SU-DHL-6 (cell line): ENCODE measurements at regions not wholly inside any gene's neighbourhood (a gene's known extent, or its start where the extent isn't known, plus 50 kb on each side); places are given as distances from the start of the nearest gene placed in this dataset.
A peak's percentile ranks its signal among the peaks of the same experiment; 100 is the strongest.
"Not testable (repeated sequence)": the region's sequence is repeated elsewhere in the genome, so short reads cannot be mapped to it uniquely, and the experiment has no call there.

ENCODE experiments used
- H2AFZ ChIP-seq: fragments of 200-600 bp; sonication (generic); 2 replicates; pipeline ENCODE4 v1.6.1; 2014; ENCODE audit warnings: low read depth, mild to moderate bottlenecking, moderate library complexity, mixed read lengths, antibody characterized with exemption, low read length; ENCODE audit not compliant: severe bottlenecking
- H3F3A ChIP-seq: fragments of 200-600 bp; shearing (Covaris generic); 2 replicates; pipeline ENCODE4 v1.6.0; 2016; ENCODE audit warnings: antibody characterized with exemption, mild to moderate bottlenecking; ENCODE audit not compliant: insufficient read depth
- H3K27ac ChIP-seq: fragments of 200-600 bp; sonication (generic); 2 replicates; pipeline ENCODE4 v1.5.1; 2016; ENCODE audit warnings: low read depth, mild to moderate bottlenecking, low read length, moderate library complexity, mixed read lengths
- H3K27me3 ChIP-seq: fragments of 200-600 bp; sonication (generic), shearing (Covaris generic); 2 replicates; pipeline ENCODE4 v1.6.0; 2014; ENCODE audit warnings: mild to moderate bottlenecking, low read length
- H3K36me3 ChIP-seq: fragments of 200-600 bp; sonication (generic); 2 replicates; pipeline ENCODE4 v1.6.1; 2014; ENCODE audit warnings: mild to moderate bottlenecking, low read length, mixed read lengths
- H3K4me2 ChIP-seq: fragments of 300-600, 200-600 bp; shearing (Covaris generic), sonication (generic); 2 replicates; pipeline ENCODE4 v1.6.0; 2014; ENCODE audit warnings: low read length, low read depth, mild to moderate bottlenecking; ENCODE audit not compliant: poor library complexity, severe bottlenecking
- H3K4me3 ChIP-seq: fragments of 200-600 bp; sonication (generic); 2 replicates; pipeline ENCODE4 v1.5.1; 2014; ENCODE audit warnings: antibody characterized with exemption, low read length, mild to moderate bottlenecking, mixed read lengths; ENCODE audit not compliant: insufficient read depth, poor library complexity, severe bottlenecking
- H3K79me2 ChIP-seq: fragments of 200-600 bp; sonication (generic); 2 replicates; pipeline ENCODE4 v1.6.1; 2014; ENCODE audit warnings: mild to moderate bottlenecking, low read length, moderate library complexity; ENCODE audit not compliant: insufficient read depth
- H3K9ac ChIP-seq: fragments of 200-600 bp; sonication (generic); 2 replicates; pipeline ENCODE4 v1.7.0; 2014; ENCODE audit warnings: mild to moderate bottlenecking, low read length
- H3K9me2 ChIP-seq: fragments of 200-600 bp; sonication (generic); replicated peaks from 2 replicates; pipeline ENCODE4 v1.6.1; 2014; ENCODE audit warnings: low read length; ENCODE audit not compliant: insufficient read depth
- H3K9me3 ChIP-seq: fragments of 200-600 bp; sonication (generic); 2 replicates; pipeline ENCODE4 v1.6.1; 2014; ENCODE audit warnings: low read length, mixed read lengths; ENCODE audit not compliant: insufficient read depth
- H4K20me1 ChIP-seq: fragments of 200-600 bp; sonication (generic); 2 replicates; pipeline ENCODE4 v1.6.1; 2014; ENCODE audit warnings: low read depth, mild to moderate bottlenecking, antibody characterized with exemption, low read length, moderate library complexity, mixed read lengths
- EZH2phosphoT487 ChIP-seq: fragments of 200-600 bp; sonication (generic), shearing (Covaris generic); conservative IDR thresholded peaks from 2 replicates; pipeline ENCODE4 v1.6.1; 2018; ENCODE audit warnings: mild to moderate bottlenecking, antibody characterized with exemption, low read length, moderate library complexity, mixed read lengths
- TF ChIP-seq, protein P1 (sequence below): fragments of 200-600 bp; sonication (generic); IDR thresholded peaks from one replicate; pipeline ENCODE4 v1.5.1; 2017; ENCODE audit warnings: antibody characterized with exemption, mild to moderate bottlenecking, low read length, moderate library complexity; ENCODE audit not compliant: insufficient read depth, poor library complexity, severe bottlenecking

DNA sequence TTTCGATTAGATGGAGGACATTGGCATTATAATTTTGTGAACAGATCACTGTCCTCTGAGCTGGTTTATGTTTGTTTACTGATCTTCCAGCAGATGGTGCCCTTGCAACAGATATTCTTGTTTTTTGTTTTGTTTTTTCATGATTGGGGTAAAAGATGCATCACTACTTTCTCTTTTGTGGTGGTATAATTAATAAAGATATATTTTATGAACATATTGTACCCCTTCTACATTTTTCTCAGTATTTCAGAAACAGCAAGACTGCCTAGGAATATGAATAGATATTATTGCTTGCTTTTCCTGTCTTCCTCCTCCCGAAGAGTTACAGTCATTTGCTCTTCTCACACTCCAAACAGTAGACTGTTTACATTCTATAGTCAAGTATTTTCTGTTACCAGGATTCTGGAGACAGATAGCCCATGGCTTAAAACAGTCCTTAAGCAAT lies 905.2 kb downstream of the TRAM1L1 start:
- H4K20me1 ChIP-seq: no peaks in the 10 kb centered on the region
- H3K27me3 ChIP-seq: no peaks in the 10 kb centered on the region
- H3K4me2 ChIP-seq: peak overlapping the region; percentile 55
- H3K9me3 ChIP-seq: no peaks in the 10 kb centered on the region
- TF ChIP-seq, protein P1, sequence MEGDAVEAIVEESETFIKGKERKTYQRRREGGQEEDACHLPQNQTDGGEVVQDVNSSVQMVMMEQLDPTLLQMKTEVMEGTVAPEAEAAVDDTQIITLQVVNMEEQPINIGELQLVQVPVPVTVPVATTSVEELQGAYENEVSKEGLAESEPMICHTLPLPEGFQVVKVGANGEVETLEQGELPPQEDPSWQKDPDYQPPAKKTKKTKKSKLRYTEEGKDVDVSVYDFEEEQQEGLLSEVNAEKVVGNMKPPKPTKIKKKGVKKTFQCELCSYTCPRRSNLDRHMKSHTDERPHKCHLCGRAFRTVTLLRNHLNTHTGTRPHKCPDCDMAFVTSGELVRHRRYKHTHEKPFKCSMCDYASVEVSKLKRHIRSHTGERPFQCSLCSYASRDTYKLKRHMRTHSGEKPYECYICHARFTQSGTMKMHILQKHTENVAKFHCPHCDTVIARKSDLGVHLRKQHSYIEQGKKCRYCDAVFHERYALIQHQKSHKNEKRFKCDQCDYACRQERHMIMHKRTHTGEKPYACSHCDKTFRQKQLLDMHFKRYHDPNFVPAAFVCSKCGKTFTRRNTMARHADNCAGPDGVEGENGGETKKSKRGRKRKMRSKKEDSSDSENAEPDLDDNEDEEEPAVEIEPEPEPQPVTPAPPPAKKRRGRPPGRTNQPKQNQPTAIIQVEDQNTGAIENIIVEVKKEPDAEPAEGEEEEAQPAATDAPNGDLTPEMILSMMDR: peak; percentile 26
- TF ChIP-seq EZH2phosphoT487: no peak
- H3K9ac ChIP-seq: peak overlapping the region; percentile 35; the same call in 1 of the 2 replicates
- H3K27ac ChIP-seq: no peak overlapping the region
- no peaks in the 10 kb centered on the region for H3K79me2 ChIP-seq
- no peaks in the 10 kb centered on the region for H3F3A ChIP-seq
- no peaks in the 10 kb centered on the region for H3K9me2 ChIP-seq
- peak overlapping the region; percentile 6 for H3K4me3 ChIP-seq
- no peaks in the 10 kb centered on the region for H3K36me3 ChIP-seq
- peak overlapping the region; percentile 86 for H2AFZ ChIP-seq

DNA sequence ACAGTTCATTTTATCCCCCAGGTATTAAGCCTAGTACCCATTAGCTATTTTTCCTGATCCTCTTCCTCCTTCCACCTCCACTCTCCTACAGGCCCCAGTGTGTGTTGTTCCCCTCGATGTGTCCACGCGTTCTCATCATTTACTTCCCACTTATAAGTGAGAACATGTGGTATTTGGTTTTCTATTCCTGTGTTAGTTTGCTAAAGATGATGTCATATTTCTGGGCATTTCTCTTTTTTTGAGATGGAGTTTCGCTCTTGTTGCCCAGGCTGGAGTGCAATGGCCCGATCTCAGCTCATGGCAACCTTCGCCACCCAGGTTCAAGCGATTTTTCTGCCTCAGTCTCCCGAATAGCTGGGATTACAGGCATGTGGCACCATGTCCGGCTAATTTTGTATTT lies 934.0 kb downstream of the TRAM1L1 start:
- H3K4me3 ChIP-seq, H3K4me2 ChIP-seq, H3K9me3 ChIP-seq, H3F3A ChIP-seq, H3K27ac ChIP-seq, H3K36me3 ChIP-seq, H3K9ac ChIP-seq, H3K27me3 ChIP-seq, H3K79me2 ChIP-seq, H3K9me2 ChIP-seq, H4K20me1 ChIP-seq, H2AFZ ChIP-seq: not testable (repeated sequence)

DNA sequence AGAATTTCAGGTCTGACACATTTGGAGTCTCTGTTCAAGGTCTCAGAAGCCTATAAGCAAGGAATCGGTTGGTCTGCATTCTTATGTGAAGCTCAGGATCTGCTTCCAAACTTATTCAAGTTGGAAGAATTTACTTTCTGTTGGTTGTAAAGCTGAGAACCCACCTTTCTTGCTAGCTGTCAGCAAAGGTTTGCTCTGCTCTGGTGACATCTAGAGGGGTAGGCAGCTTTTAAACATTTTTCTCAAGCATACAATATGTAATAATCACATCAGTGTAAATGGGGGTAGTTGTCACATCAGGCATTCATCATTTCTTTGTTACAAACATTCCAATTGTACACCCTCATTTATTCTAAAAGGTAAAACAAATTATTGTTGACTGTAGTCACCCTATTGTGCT lies 935.2 kb downstream of the TRAM1L1 start:
- H3K4me2 ChIP-seq: no peak overlapping the region
- no peak overlapping the region for H3K27ac ChIP-seq
- H2AFZ ChIP-seq: no peak overlapping the region
- H3K9me3 ChIP-seq: no peaks in the 10 kb centered on the region
- H3K36me3 ChIP-seq: no peaks in the 10 kb centered on the region
- no peaks in the 10 kb centered on the region for H3K27me3 ChIP-seq
- no peak overlapping the region for H3K4me3 ChIP-seq
- H3K9me2 ChIP-seq: no peaks in the 10 kb centered on the region
- no peaks in the 10 kb centered on the region for H4K20me1 ChIP-seq
- no peak for TF ChIP-seq EZH2phosphoT487
- TF ChIP-seq, protein P1: no peak
- no peak overlapping the region for H3K9ac ChIP-seq
- no peaks in the 10 kb centered on the region for H3K79me2 ChIP-seq
- H3F3A ChIP-seq: no peaks in the 10 kb centered on the region

DNA sequence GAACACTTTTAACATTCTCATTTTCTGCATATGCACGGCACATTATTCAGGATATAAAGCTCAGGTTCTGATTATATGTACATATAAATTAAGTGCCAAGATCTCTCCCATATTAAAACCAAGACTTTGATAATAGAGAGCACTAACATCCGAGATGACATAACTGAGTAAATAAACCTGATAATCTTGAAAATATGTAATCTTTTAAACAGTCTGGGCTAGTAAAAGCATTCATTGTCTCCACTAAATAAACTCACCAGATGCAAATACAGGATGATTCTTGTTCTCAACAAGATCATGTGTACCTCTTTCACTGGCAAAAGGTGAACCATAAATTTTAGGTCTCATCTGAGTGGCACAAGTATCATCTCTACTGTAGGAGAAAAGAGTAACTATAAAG lies 942.2 kb downstream of the TRAM1L1 start:
- no peak overlapping the region for H3K4me3 ChIP-seq
- no peaks in the 10 kb centered on the region for H3K36me3 ChIP-seq
- H3K27ac ChIP-seq: no peak overlapping the region
- H3K79me2 ChIP-seq: no peaks in the 10 kb centered on the region
- no peak for TF ChIP-seq EZH2phosphoT487
- TF ChIP-seq, protein P1: no peak
- no peaks in the 10 kb centered on the region for H3K9me2 ChIP-seq
- no peaks in the 10 kb centered on the region for H3K9me3 ChIP-seq
- H3F3A ChIP-seq: no peaks in the 10 kb centered on the region
- no peak overlapping the region for H3K9ac ChIP-seq
- H2AFZ ChIP-seq: peak overlapping the region; percentile 34
- no peaks in the 10 kb centered on the region for H4K20me1 ChIP-seq
- H3K4me2 ChIP-seq: no peak overlapping the region
- no peaks in the 10 kb centered on the region for H3K27me3 ChIP-seq
